Astrocyte of the cerebellum (primary cell): ENCODE measurements at regions not wholly inside any gene's neighbourhood (a gene's known extent, or its start where the extent isn't known, plus 50 kb on each side); places are given as distances from the start of the nearest gene placed in this dataset.

Experiments used
- DNase-seq: peaks from one replicate; pipeline ENCODE4 v3.0.0-alpha.2; 2011; ENCODE audit warnings: low read depth
- H3K4me3 ChIP-seq: 2 replicates; pipeline ENCODE4 v1.5.1; 2011; ENCODE audit warnings: mild to moderate bottlenecking, low read depth, low read length, moderate library complexity
- in situ Hi-C: cut with HindIII; loops from 2 replicates; pipeline ENCODE4 v1.10.0; 2017; ENCODE audit warnings: low sequenced_read_pairs
- TF ChIP-seq, protein P1 (sequence below): IDR thresholded peaks from 2 replicates; pipeline ENCODE4 v1.5.1; 2012; ENCODE audit warnings: low read length, low read depth, moderate library complexity, mild to moderate bottlenecking; ENCODE audit errors: missing control alignments

DNA sequence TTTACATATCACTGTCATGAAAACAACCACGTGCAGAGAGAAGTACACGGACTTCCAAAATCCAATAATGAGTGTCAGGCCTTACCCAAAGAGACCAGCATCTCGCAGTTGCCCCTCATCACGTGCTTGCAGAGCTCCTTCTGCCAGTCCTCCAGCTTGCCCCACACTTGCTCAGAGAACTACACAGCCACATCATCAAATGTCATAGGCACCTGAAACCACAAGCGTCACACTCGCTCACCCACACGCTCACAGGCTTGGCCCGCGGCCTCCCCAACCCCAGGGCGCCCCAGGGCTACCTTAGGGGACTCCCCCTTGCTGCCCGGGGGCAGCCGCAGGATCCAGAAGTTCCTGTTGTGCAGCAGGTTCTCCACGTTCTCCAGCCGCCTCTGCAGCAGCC, 123.4 kb upstream of the ZNF746 start:
- no peak for DNase-seq
- in situ Hi-C loops, result no loop called here

DNA sequence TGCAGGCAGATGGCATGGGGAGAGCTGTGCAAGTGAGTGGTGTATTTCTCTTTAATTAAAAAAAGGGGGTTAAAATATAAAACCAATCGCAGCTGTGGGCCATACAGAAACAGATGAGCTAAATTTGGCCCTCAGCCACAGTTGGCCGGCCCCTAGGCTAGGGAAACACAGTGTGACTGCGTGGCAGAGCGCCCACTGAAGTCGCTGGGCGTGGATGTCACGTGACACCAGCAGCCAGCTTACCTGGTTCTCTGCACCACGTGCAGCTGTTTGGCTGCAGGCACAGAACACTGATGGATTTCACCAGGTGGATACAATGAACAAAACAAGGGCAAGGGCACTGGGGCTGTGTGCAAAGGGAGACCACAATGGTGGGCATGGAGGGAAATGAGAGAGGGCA, 119.3 kb upstream of the ZNF746 start:
- no peak overlapping the region for H3K4me3 ChIP-seq
- in situ Hi-C loops, result no loop called here
- no peak for DNase-seq
- TF ChIP-seq, protein P1, sequence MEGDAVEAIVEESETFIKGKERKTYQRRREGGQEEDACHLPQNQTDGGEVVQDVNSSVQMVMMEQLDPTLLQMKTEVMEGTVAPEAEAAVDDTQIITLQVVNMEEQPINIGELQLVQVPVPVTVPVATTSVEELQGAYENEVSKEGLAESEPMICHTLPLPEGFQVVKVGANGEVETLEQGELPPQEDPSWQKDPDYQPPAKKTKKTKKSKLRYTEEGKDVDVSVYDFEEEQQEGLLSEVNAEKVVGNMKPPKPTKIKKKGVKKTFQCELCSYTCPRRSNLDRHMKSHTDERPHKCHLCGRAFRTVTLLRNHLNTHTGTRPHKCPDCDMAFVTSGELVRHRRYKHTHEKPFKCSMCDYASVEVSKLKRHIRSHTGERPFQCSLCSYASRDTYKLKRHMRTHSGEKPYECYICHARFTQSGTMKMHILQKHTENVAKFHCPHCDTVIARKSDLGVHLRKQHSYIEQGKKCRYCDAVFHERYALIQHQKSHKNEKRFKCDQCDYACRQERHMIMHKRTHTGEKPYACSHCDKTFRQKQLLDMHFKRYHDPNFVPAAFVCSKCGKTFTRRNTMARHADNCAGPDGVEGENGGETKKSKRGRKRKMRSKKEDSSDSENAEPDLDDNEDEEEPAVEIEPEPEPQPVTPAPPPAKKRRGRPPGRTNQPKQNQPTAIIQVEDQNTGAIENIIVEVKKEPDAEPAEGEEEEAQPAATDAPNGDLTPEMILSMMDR, result no peak

More for the DNA sequence above, 123.4 kb upstream of the ZNF746 start:
- no peak overlapping the region for H3K4me3 ChIP-seq
- TF ChIP-seq, protein P1, result no peak

DNA sequence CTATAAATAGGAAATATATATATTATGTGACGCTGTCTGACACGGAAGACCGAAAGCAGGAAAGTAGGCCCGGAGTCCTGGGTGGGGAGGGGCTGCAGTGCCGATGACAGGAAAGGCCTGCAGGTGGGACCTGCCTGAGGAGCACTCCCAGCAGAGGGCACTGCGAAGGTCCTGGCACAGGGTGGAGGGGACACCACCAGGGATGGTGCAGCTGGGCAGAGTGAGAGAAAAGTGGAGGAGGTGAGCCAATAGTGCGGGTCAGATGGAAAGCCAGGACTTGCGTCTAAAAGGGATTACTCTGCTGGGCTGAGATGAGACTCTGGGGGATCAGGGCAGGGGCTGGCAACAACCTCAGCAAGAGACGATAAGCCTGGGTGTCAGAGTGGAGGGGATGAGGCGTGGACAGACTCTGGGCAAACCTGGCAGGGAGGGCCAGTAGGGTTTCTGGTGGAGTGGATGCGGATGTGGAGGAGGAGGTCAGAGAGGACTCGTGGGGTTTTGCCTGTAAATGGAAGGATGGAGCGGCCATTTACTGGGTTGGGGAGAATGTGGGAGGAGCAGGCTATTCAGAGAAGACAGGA, 118.2 kb upstream of the ZNF746 start:
- TF ChIP-seq, protein P1, result no peak

DNA sequence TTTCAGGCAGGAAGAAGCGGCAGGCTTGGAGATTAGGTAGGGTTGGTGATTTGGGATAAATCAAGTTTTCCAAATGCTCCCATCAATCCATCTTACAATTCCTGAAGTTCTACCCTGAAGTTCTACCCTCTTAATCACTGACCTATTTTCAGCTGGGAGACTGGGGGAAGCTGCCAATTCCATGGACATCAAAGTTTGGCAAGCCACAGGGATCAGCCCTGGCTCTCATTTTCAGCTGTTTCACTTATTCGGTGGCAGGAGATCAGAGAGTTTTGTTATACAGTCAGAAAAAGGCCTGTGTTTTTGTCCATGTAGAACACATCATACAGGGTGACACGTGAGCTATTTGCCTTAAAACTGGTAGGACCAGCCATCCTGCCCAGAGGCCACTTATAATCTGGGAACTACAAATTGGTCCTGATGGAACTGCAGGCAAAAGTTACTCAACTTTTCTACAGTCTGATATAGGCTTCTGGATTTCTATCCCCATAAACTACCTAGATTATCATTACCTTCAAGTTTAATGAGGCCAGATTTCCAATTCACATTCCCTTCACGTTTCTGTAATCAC, 112.9 kb upstream of the ZNF746 start:
- no peak for DNase-seq
- TF ChIP-seq, protein P1, result no peak
- no peak overlapping the region for H3K4me3 ChIP-seq
- in situ Hi-C loops, result no loop called here

More for the DNA sequence above, 118.2 kb upstream of the ZNF746 start:
- no peak overlapping the region for H3K4me3 ChIP-seq
- DNase-seq, result no peak
- in situ Hi-C loops, result no loop called here

DNA sequence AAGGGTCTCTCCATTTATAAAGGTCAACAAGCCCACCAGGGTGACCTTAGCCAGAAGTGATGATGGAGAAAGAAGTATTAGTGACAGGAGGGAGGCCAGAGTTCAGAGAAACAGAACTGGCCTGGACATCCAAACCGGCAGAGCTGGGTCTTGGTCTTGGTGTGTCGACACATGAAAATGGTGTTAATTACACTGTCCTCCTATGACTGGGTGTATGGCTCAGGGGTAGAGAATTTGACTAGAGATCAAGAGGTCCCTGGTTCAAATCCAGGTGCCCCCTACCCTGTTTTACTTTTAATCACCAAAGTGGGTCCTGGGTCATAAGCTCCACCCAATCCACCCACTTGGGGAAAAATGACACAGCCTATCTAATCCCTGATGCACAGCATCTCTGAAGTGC, 110.6 kb upstream of the ZNF746 start:
- DNase-seq, result no peak
- no peak overlapping the region for H3K4me3 ChIP-seq
- in situ Hi-C loops, result no loop called here
- TF ChIP-seq, protein P1, result no peak

DNA sequence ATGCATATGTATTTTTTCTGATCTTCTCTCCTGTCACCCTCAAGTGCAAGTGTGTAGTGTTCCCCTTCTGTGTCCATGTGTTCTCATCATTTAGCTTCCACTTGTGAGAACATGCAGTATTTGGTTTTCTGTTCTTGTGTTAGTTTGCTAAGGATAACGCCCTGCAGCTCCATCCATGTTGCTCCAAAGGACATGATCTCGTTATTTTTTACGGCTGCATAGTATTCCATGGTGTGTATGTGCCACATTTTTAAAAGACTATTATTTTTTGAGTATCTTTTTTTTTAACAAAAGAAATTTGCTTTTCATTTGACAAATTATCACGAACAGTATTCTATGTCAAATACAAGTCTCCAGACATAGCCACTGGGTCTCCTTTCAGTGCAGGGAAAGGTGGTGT, 110.1 kb upstream of the ZNF746 start:
- no peak overlapping the region for H3K4me3 ChIP-seq
- no peak for DNase-seq
- TF ChIP-seq, protein P1, result no peak
- in situ Hi-C loops, result no loop called here
